HG03280 (cell line): ENCODE measurements at regions not wholly inside any gene's neighbourhood (a gene's known extent, or its start where the extent isn't known, plus 50 kb on each side); places are given as distances from the start of the nearest gene placed in this dataset.

Experiments used
- ATAC-seq: cut with Tn5 transposase; IDR thresholded peaks from one replicate; pipeline ENCODE4 v1.9.1; 2021; ENCODE audit warnings: mild to moderate bottlenecking, moderate library complexity; ENCODE audit not compliant: unreplicated experiment

DNA sequence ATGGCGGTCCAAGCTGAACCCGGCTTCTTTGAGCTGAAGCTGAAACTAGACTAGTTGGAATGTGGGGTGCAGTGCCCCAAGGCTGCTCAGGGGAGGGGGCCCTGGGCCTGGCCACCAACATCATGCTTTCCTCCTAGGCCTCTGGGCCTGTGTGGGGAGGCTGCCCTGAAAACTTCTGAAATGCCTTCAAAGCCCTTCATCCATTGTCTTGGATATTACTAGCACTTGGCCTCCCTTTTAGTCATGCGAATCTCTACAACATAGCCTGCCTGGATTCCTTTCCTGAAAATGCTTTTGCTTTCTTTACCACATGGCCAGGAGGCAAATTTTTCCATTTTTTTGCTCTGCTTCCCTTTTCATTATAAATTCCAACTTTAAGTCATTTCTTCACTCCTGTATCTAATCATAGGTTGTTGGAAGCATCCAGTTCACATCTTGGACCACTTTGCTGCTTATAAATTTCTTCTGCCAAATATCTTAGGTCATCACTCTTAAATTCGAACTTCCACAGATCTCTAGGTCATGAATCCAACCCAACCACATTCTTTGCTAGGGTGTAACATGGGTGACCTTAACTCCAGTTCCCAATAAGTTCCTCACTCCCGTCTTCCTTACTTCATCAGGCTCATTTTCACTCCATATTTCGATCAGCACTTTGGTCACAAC is 103.4 kb downstream of the DDIT4L start:
- no peak for ATAC-seq

DNA sequence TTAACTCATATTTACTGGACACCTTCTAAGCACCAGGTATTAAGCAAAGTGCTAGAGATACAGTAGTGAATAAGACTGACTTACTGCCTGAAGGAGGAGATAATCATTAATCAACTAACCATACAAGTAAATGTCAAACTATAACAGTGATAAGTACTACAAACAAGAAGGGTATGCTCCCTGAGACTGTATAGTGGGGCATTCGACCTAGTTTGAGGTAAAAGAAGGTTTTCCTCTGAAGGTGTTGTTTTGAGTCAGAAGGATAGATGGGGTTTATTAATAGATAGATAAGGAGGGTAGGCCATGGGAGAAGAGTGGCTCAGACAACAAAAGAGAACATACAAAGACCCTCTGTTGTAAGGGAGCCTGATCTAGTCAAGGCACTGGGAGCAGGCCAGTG is 105.4 kb downstream of the DDIT4L start:
- ATAC-seq: no peak

DNA sequence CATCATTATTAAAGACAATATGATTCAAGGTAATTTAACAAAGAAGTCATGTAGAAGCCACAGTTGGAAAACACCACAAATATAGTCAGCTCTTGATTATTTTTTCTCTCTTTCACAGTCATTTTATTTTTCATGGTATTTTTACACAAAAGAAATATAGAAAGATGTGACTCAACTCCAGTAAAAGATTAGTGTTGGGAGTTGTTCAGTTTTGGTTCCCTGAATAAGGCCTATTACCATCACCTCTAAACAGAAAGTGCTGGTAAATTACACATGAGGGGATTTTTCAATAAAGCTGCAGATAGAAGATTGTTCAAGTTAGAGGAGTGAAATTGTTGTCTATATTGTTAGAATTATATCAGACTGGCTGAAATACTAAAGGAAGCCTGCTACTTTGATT is 107.0 kb downstream of the DDIT4L start:
- no peak for ATAC-seq

DNA sequence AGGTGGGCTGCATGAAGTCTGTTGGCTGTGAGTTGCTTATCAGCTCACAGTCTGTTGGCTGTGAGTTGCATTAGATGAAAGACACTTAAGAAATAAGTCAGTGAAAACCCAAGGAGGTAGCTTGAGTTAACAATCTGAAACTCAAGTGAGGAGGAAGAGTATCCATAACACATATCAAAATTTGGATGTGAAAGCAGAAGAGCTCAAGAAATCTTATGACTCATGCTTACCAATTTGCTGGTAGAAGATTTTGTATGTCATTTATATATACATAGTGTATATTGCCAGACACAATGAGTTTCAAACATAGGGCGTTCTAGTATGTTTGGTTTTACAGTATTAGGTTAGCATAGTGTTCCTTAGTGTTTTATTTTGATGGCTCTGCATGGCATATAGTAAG is 107.4 kb downstream of the DDIT4L start:
- ATAC-seq: no peak

DNA sequence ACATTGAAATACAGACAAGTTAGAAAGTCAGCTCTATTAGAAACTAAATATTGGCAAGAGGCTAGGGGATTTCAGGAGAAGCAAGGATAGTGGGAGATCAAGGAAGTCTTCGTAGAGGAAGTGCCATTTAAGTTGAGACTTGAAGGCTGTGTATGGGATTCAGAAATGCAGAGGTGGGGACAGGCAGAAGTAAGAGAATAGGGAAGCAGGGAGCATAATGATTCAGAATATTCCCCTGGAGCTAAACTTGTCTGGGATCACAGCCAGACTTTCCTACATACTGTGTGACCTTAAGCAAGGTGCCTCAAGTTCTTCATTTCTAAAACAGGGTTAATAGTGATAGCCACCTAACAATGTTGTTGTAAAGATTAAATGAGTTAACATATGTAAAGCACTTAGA is 108.8 kb downstream of the DDIT4L start:
- no peak for ATAC-seq

DNA sequence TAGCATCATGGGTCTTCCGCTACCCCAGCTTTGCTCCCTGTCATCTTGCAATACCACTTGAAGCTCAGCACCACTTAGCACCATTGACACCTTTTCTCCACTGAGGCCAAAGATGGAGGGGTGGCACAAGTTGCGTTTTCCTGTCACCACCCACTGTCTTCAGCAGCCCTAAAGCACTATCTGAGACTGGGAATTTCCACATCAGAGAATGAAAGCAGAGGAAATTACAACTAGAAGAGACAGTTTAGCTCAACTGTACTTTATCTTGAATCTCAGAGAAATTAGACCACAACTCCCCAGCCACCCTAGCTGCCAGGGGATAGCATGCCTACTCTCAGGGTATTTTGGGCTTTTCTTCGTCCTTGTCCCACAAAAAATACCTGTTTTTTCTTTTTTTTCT is 111.0 kb downstream of the DDIT4L start:
- no peak for ATAC-seq

DNA sequence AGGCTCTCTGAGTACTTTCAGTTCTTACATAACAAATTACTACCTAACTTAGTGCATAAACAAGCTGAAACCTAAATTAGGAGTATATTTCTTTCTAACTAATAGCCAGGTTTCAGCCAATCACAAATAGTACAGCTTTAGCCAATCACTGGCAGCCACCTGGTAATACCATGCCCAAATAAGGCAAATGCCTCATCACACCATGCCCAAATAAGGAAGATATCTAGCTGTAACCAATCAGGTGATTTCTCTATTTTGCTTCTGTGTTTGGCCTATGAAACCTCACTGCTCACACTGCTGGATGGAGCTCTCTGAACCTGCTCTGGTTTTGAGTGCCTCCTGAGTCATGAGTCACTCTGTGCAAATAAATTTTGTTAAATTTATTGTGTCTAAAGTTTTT is 113.5 kb downstream of the DDIT4L start:
- ATAC-seq: no peak

DNA sequence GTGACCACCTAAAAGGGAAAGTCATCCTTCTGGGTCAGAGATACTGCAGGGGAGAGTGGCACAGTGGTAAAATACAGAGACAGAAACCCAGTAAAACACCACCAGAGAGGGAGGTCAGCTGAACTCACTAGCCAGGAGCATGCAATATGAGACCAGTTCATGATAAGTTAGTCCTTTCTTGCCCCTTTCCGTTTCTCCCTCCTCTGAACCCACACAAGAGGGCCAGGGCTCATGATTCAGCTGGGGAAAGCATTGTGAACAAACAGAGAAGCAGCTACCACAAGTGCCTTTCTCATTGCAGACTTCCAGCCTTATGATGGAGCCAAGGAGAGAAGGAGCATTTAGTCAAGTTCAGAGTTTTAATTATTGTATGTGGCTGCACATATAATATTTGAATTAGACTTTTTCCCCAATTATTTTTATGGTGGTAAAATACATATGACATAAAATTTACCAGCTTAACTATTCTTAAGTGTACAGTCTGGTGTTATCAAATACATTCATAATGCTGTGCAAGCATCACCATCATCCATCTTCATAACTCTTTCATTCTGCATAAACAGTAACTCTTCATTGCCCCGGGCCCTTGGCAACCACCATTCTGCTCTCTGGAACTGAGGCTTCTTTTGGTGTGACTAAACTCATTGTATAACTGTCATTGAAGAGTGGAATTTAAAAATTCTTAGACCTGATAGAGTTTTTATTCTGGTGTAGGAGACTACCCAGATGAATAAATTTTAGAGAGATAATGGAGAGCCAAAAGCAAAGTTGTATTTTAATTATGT is 114.6 kb downstream of the DDIT4L start:
- ATAC-seq: no peak

DNA sequence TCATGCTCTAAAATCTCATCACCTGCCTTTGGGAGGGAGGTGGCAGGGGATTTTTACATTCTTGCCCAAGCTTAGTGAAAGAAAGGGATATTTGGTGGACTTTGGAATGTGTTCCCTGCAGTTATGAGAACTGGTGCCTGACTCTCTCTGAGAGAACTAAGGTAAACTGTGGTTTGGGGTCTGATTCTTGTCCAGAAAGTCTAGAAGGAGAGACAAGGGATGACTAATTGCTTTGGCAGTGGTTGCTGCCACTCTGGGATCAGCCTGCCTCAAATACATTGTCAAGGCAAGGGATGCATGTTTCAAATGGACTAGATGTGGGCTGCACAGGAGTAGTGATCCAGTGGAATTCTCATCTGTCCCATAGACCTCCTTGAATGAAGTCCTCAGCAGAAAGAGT is 115.2 kb downstream of the DDIT4L start:
- ATAC-seq: no peak

DNA sequence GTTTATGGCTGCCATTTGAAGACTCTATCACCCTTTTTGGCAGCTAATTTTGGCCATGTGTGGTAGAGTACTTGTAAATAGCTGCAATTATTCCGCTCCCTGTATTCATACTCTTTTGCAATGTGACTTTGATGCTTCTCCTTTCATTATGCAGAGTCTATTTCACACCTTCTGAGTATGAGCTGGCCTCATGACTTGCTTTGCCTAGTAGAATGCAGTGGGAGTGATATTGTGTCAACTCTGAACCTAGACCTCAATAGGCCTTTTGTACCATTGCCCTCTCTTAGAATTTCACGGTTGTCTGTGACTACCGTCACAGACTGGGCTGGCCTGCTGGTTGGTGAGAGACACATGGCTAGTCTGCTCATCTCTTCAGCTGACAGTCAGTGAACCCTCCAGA is 118.8 kb downstream of the DDIT4L start:
- no peak for ATAC-seq

DNA sequence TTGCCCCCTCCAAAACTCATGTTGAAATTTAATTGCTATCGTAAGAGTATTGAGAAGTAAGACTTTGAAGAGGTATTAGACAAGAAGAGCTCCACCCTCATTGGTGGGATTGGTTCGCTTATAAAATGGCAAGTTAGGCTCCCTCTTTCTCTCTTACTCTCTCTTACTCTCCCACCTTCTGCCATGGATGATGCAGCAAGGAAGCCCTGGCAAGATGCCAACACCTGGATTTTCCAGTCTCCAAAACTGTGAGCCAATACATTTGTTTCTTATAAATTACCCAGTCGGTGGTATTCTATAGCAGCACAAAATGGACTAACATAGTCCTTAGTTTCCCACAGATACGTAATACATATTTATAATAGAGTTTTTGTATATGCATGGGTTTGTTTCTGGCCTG is 119.4 kb downstream of the DDIT4L start:
- ATAC-seq: no peak

DNA sequence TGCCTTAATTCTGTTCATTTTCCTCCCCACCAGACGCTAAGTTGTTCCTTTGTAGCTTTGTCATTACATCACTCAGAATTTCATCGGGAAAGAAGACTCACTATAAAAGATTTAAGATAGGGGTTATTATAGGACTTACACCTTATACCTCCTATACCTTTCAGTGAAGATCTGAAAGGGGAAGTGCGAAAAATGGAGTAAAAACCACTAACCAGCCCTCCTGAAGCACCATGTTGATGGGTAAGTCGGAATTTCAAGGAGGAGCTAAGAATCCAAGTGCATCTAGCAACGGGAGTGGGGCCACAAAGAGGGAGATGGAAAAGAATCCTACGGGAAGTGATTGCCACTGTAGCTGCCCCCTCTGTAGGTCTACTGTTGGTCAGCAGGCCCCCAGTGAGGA is 119.1 kb upstream of the H2AZ1 start:
- no peak for ATAC-seq

DNA sequence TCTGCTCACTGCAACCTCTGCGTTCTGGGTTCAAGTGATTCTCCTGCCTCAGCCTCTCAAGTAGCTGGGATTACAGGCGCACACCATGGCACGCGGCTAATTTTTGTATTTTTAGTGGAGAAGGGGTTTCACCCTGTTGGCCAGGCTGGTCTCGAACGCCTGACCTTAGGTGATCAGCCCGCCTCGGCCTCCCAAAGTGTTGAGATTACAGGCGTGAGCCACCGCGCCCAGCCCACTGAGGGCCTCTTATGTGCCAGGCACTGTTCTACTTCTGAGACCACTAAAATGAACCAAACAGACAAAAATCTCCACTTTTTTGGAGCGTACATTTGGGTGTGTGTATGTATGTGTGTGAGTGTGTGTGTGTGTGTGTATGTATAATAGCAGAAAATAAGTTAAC is 117.2 kb upstream of the H2AZ1 start:
- no peak for ATAC-seq

DNA sequence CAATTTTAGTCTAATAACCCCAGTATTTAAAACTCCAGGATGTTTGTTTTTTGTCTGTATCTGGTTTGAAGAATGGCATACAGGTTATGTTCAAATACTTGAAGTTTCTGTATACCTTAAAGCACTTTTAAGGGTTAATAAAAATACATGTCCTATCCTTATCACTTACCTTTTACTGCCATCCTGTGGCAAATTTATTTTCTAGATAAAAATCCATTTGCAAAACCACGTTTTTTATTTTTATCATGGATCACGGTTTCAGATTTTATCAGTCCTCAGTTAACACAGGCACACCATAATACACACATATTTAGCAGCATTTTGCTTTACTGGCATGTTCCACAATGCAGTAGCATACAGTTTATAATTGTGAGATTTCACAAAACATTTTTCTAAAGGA is 113.3 kb upstream of the H2AZ1 start:
- ATAC-seq: no peak

DNA sequence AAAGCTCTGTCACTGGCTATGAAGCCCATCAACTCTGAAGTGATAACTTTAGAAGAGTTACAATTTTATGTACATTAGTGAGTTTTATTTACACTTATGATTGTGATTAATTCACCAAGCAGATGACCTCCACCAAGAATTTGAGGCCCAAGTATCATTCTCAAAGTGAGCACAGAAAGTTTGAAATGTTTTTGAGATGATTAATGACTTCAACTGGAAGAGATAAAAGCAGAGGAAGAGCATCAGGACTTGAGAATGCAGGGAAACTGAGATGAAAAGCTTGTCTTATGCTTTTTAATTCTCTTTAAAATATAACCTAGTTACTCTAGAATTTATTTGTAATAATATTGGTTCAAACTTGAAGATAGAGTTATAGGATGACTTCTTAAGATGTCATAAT is 112.8 kb upstream of the H2AZ1 start:
- ATAC-seq: no peak

DNA sequence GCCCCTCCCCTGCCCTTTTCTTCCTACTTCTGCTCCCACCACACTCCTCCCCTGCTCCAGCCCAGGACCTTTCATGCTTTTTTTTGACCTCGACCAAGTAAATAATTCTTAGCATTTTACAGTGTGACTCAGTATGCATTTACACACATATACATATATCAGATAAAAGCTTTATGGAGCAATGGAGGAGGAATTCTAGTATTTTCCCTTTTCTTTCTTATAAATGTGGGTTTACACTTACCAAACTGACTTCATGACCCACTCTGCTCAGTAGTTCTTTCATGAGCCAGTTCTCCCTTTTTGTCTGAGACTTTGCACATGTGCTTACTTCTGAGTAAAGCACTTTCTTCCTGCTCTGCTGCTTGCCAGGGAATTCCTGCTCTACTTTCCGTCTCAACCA is 111.8 kb upstream of the H2AZ1 start:
- ATAC-seq: no peak

DNA sequence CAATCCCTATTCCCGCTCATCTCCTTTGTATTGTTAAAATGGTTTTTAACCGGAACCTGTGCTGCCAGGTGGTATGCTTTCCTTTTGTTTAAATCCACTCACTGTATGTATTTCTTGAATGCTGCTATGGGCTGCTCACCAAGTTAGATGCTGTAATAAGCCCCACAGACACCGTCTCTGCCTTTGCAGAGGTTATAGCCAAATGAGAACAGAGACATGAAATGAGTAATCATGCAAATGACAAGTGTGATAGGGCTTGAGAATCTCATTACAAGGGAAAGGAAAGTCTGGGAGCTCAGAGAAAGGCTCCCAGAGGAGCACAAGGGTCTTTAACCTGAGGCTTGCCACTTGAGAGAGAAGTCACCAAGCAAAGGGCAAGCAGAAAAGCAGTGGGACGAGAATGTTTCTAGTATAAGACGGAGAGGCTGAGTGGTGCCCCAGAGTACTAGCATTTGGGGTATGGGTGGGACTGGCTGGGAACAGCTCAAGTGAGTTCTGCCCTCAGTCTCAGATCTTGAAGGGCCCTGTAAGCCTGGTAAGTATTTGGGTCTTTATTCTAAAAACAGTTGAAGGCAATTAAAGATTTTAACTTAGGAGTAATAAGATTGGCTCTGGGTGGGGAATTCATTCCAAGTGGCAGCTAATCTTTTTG is 110.8 kb upstream of the H2AZ1 start:
- ATAC-seq: peak; percentile 56

DNA sequence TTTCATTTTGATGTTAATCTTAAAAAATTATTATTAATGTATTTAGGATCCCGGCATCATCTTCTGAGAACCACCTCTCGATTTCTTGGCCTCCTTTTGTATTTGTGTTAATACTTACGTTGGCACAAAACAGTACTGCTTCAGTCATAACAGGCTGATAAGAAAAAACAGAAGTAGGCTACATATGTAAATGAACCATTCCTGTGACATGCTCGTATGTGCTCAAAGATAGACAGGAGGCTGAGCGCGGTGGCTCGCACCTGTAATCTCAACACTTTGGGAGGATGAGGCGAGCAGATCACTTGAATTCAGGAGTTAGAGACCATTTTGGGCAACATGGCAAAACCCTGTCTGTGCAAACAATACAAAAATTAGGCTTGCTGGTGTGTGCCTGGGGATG is 109.4 kb upstream of the H2AZ1 start:
- ATAC-seq: no peak

DNA sequence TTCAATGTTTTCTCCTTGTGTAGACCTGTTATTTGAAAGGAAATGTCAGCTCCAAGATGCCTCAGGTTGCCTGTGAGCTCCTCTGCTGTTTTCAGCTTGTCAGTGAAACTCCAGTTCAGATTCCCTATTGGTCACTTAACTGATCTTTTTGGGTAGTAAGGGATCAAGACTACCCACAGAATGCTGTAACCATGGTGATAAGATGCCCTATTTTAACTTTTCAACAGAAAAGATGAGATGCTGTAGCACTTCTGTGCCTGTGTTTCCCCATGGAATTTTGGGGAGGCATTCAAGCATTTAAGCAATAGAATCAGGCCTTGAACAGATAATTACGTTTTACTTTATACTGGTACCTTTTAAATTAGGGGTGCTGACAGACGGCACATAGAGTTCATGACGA is 106.6 kb upstream of the H2AZ1 start:
- ATAC-seq: no peak

DNA sequence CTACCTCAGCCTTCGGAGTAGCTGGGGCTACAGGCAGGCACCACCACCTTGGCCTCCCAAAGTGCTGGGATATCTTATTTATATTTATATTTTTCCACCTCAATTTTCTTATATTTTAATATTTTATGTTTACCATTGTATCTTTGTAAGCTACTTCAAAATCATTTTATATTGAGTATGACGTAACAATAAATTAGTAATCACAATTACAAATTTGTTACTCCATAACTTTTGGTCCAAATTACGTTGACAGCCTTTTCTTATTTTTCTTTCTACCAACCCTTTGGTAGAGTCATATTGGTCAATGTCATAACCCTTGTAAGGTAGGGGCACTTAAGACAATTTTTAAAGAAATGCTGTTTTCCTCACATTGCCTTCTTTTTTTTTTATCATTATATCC is 104.0 kb upstream of the H2AZ1 start:
- no peak for ATAC-seq

DNA sequence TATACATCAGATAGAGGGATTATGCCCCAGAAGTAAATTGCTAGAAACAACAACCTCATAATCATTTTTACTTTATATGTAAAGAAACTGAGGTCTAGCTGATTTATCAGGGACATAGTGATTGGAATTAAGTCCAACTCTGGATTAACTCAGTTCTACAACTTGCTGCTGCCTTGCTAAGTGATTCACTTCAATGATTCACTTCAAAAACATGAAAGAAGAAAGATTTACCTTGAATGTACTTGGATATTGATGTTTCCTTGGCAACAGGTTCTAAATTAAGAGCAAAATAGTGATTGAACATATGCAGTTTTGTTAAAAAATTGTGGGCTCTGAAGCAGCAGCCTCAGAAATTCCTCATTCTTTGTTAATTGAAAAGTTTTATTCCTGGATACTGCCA is 99.8 kb upstream of the H2AZ1 start:
- no peak for ATAC-seq

DNA sequence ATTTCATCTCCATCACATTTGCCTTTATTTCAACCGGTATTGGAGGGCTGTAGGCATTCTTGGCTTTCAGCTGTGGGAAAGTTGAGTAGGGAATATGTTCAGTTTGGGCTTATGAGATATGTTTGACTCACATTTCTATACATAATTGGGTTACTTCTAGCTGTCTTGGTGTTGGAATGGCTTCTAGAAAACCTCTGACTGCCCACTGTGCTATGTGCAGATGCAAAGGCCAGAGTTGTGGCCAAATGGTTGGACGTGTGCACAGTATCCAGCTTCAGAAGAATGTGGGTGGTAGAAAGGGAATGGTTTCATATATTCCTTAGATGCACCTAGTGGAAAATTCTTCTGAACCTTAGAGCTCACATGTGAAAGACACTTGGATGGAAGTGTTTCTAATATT is 92.6 kb upstream of the H2AZ1 start:
- no peak for ATAC-seq
